Endothelial cell of umbilical vein (primary cell): ENCODE measurements at regions not wholly inside any gene's neighbourhood (a gene's known extent, or its start where the extent isn't known, plus 50 kb on each side); places are given as distances from the start of the nearest gene placed in this dataset.

Source experiments
- BruUV-seq: library from RNA; stranded (reverse); fragments of 400-500 nt; replicated peaks from 2 replicates; lab custom pipeline; 2021; lab: Mats Ljungman, UMichigan
- CTCF ChIA-PET: fragments of 300-600, 350-600 bp; sonication (Branson Sonifier 250); formaldehyde crosslinking; loops from one replicate; lab custom pipeline; 2021; ENCODE audit warnings: antibody characterized with exemption, inconsistent platforms; lab: Charles Lee
- POLR2A ChIA-PET: fragments of 300-600, 350-600 bp; sonication (Branson Sonifier 250); formaldehyde crosslinking; loops from one replicate; lab custom pipeline; 2021; ENCODE audit warnings: antibody characterized with exemption, inconsistent platforms; lab: Charles Lee
- DNase-seq: peaks from one replicate; pipeline ENCODE4 v3.0.0-alpha.2; 2011; ENCODE audit warnings: low read depth, low spot score
- FAIRE-seq: peaks from 2 replicates; lab custom pipeline; 2011; peaks lifted over from hg19 to GRCh38; lab: Jason Lieb, UNC
- H2AFZ ChIP-seq: 2 replicates; pipeline ENCODE4 v1.6.0; 2012; ENCODE audit warnings: low read depth, low read length, control low read depth, inconsistent platforms
- H3K27ac ChIP-seq: 2 replicates; pipeline ENCODE4 v1.5.1; 2011; ENCODE audit warnings: low read depth, mild to moderate bottlenecking, control low read depth, low read length, moderate library complexity; ENCODE audit not compliant: insufficient read depth
- H3K27me3 ChIP-seq, 2 experiments: 2 replicates each; pipeline versions ENCODE4 v1.6.0 to v1.6.1; 2011; ENCODE audit warnings: low read length in 2 of 2, mixed read lengths in 1 of 2; ENCODE audit not compliant: control insufficient read depth in 2 of 2, insufficient read depth in 2 of 2
- H3K36me3 ChIP-seq, 2 experiments: 2 replicates in 1 of 2; 3 replicates in 1 of 2; pipeline ENCODE4 v1.5.1; 2011; ENCODE audit warnings: low read length in 2 of 2, mild to moderate bottlenecking in 1 of 2, moderate library complexity in 1 of 2; ENCODE audit not compliant: control insufficient read depth in 2 of 2, insufficient read depth in 2 of 2; ENCODE audit errors: extremely low read depth in 1 of 2
- H3K4me1 ChIP-seq: 3 replicates; pipeline ENCODE4 v1.5.1; 2011; ENCODE audit warnings: mild to moderate bottlenecking, low read length; ENCODE audit not compliant: control insufficient read depth, insufficient read depth; ENCODE audit errors: extremely low read depth
- H3K4me2 ChIP-seq: 2 replicates; pipeline ENCODE4 v1.6.1; 2011; ENCODE audit warnings: low read length, control low read depth, mixed read lengths; ENCODE audit not compliant: insufficient read depth
- H3K4me3 ChIP-seq, 3 experiments: fragments of 200-600 bp in 1 of 3; sonication (generic), shearing (Covaris generic) in 1 of 3; replicated peaks in 1 of 3; 2 replicates each; pipeline ENCODE4 v1.5.1; 2011 to 2016; ENCODE audit warnings: control low read depth in 3 of 3, low read length in 3 of 3, mild to moderate bottlenecking in 2 of 3, inconsistent platforms in 1 of 3, low read depth in 1 of 3, moderate library complexity in 1 of 3; ENCODE audit not compliant: insufficient read depth in 1 of 3
- H3K79me2 ChIP-seq: 2 replicates; pipeline ENCODE4 v1.6.0; 2012; ENCODE audit warnings: low read length, inconsistent platforms; ENCODE audit not compliant: control insufficient read depth, insufficient read depth
- H3K9ac ChIP-seq: replicated peaks from 2 replicates; pipeline ENCODE3; 2011; ENCODE audit warnings: low read length, control low read depth; ENCODE audit not compliant: insufficient read depth; ENCODE audit errors: extremely low read depth
- H3K9me1 ChIP-seq: replicated peaks from 3 replicates; pipeline ENCODE4 v1.6.0; 2011; ENCODE audit warnings: mild to moderate bottlenecking, low read length; ENCODE audit not compliant: control insufficient read depth, insufficient read depth; ENCODE audit errors: extremely low read depth
- H3K9me3 ChIP-seq: replicated peaks from 2 replicates; pipeline ENCODE4 v1.5.1; 2012; ENCODE audit warnings: low read length, inconsistent platforms; ENCODE audit not compliant: control insufficient read depth, insufficient read depth
- H4K20me1 ChIP-seq: replicated peaks from 2 replicates; pipeline ENCODE3; 2011; ENCODE audit warnings: mild to moderate bottlenecking, low read length; ENCODE audit not compliant: control insufficient read depth, insufficient read depth; ENCODE audit errors: extremely low read depth
- CTCF ChIP-seq, 2 donors: IDR thresholded peaks; 1 replicate in 1 of 2; 2 replicates in 1 of 2; pipeline ENCODE4 v1.5.1; 2011; ENCODE audit warnings: low read length in 2 of 2, mild to moderate bottlenecking in 2 of 2, moderate library complexity in 2 of 2, control low read depth in 1 of 2, inconsistent platforms in 1 of 2, low read depth in 1 of 2; ENCODE audit not compliant: insufficient read depth in 1 of 2; ENCODE audit errors: extremely low read depth in 1 of 2
- EZH2 ChIP-seq: IDR thresholded peaks from 2 replicates; pipeline ENCODE4 v1.6.1; 2012; ENCODE audit warnings: borderline replicate concordance, low read depth, mild to moderate bottlenecking, moderate library complexity, low read length, inconsistent platforms; ENCODE audit not compliant: severe bottlenecking
- FOS ChIP-seq: IDR thresholded peaks from 2 replicates; pipeline ENCODE4 v1.6.1; 2011; ENCODE audit warnings: mild to moderate bottlenecking, low read length, moderate library complexity, borderline replicate concordance; ENCODE audit not compliant: insufficient read depth
- GATA2 ChIP-seq: IDR thresholded peaks from 2 replicates; pipeline ENCODE4 v1.7.0; 2011; ENCODE audit warnings: low read depth, mild to moderate bottlenecking, moderate library complexity, mixed read lengths, low read length; ENCODE audit not compliant: insufficient read length, insufficient read depth
- JUN ChIP-seq: IDR thresholded peaks from 2 replicates; pipeline ENCODE4 v1.6.1; 2011; ENCODE audit warnings: borderline replicate concordance, low read depth; ENCODE audit not compliant: insufficient read length, insufficient read depth
- MAX ChIP-seq: IDR thresholded peaks from 2 replicates; pipeline ENCODE4 v1.6.1; 2011; ENCODE audit not compliant: insufficient read depth, insufficient read length
- MYC ChIP-seq: IDR thresholded peaks from one replicate; pipeline ENCODE4 v1.6.1; 2011; ENCODE audit warnings: mild to moderate bottlenecking, low read depth, low read length
- POLR2A ChIP-seq: IDR thresholded peaks from 2 replicates; pipeline ENCODE4 v1.6.1; 2012; ENCODE audit warnings: low read depth, mild to moderate bottlenecking, control low read depth, low read length
- POLR2AphosphoS5 ChIP-seq: IDR thresholded peaks from 2 replicates; pipeline ENCODE4 v1.6.1; 2012; ENCODE audit warnings: low read depth, mild to moderate bottlenecking, control low read depth, low read length, moderate library complexity; ENCODE audit not compliant: insufficient read depth
- dilution Hi-C: fragments of 300-500 bp; cut with MboI; formaldehyde crosslinking; loops from one replicate; pipeline ENCODE4 v1.15.0; 2019; ENCODE audit warnings: low sequenced_read_pairs; ENCODE audit not compliant: extremely low pct_ligation_motif_present
- intact Hi-C: fragments of 100-400 bp; cut with micrococcal nuclease; formaldehyde crosslinking; loops from one replicate; pipeline ENCODE4 v1.10.0; 2022

GRCh38 chr22:22746963-22747933, 102.8 kb downstream of the GGTLC2 start:
- TF ChIP-seq MAX (no peak), JUN (no peak), MYC (no peak), CTCF (IDR thresholded peaks at IDR 0.05; ENCODE audit: extremely low read depth in 1 of 2, insufficient read depth in 1 of 2, low read depth in 1 of 2, low read length in 2 of 2) (no peak), FOS (no peak), GATA2 (no peak), EZH2 (no peak), POLR2A (no peak), POLR2AphosphoS5 (no peak)
- intact Hi-C loops (loop anchor here (5.0 kb wide), 1 partner anchor 35 kb away; no protein-coding TSS in a partner anchor), dilution Hi-C loops (no loop called here)
- no peak overlapping the region for H3K4me2 ChIP-seq
- H3K9ac ChIP-seq = no peak overlapping the region
- BruUV-seq = no TSS peak
- ChIA-PET CTCF (interaction anchor here (1.7 kb wide), 1 partner anchor 170 kb away, joined by 6 read pairs; no protein-coding TSS in a partner anchor), POLR2A (no interaction called here)
- H3K4me1 ChIP-seq = no peaks in the 10 kb centered on the region
- no peaks in the 10 kb centered on the region for H4K20me1 ChIP-seq
- no peaks in the 10 kb centered on the region for H3K79me2 ChIP-seq
- no peak overlapping the region for H2AFZ ChIP-seq
- no peak overlapping the region for H3K4me3 ChIP-seq
- no peaks in the 10 kb centered on the region for H3K9me3 ChIP-seq
- FAIRE-seq (no peak), DNase-seq (no peak)
- no peaks in the 10 kb centered on the region for H3K27me3 ChIP-seq
- no peaks in the 10 kb centered on the region for H3K9me1 ChIP-seq
- H3K27ac ChIP-seq = no peak overlapping the region
- H3K36me3 ChIP-seq = no peaks in the 10 kb centered on the region
